SK-N-SH treated with all-trans-retinoic acid at 6 μM for 48 hours (cell line): ENCODE measurements at regions not wholly inside any gene's neighbourhood (a gene's known extent, or its start where the extent isn't known, plus 50 kb on each side); places are given as distances from the start of the nearest gene placed in this dataset.

Experiments used
- ATAC-seq: fragments of 200-7000 bp; cut with Tn5 transposase; 3 replicates; pipeline ENCODE4 v1.9.1; 2020; ENCODE audit warnings: mild to moderate bottlenecking, moderate library complexity
- ARNTL ChIP-seq: fragments of 450-650 bp; formaldehyde crosslinking; IDR thresholded peaks from 2 replicates; pipeline ENCODE4 v1.5.0; 2020; ENCODE audit warnings: low read depth, mild to moderate bottlenecking, moderate library complexity, borderline replicate concordance
- BACH2 ChIP-seq: fragments of 250-450 bp; sonication (Bioruptor Pico); IDR thresholded peaks from 2 replicates; pipeline ENCODE4 v1.9.0; 2021; ENCODE audit warnings: mild to moderate bottlenecking, borderline replicate concordance
- CREB5 ChIP-seq: fragments of 250-450 bp; sonication (Bioruptor Pico); IDR thresholded peaks from 2 replicates; pipeline ENCODE4 v1.5.1; 2020; ENCODE audit warnings: low read depth, mild to moderate bottlenecking, moderate library complexity
- CSDC2 ChIP-seq: fragments of 250-450 bp; sonication (Bioruptor Pico); IDR thresholded peaks from 2 replicates; pipeline ENCODE4 v1.5.0; 2020; ENCODE audit warnings: mild to moderate bottlenecking, moderate library complexity
- CSRNP3 ChIP-seq: fragments of 250-450 bp; sonication (Bioruptor Pico); IDR thresholded peaks from 2 replicates; pipeline ENCODE4 v1.5.1; 2021; ENCODE audit warnings: mild to moderate bottlenecking, moderate library complexity
- GLIS3 ChIP-seq: fragments of 250-450 bp; sonication (Bioruptor Pico); IDR thresholded peaks from 2 replicates; pipeline ENCODE4 v1.5.0; 2020; ENCODE audit warnings: mild to moderate bottlenecking, moderate library complexity
- ISL1 ChIP-seq: fragments of 250-450 bp; sonication (Bioruptor Pico); IDR thresholded peaks from 2 replicates; pipeline ENCODE4 v2.1.2; 2022; ENCODE audit warnings: mild to moderate bottlenecking, moderate library complexity
- OSR1 ChIP-seq: fragments of 250-450 bp; sonication (Bioruptor Pico); IDR thresholded peaks from 2 replicates; pipeline ENCODE4 v1.8.0; 2022; ENCODE audit warnings: moderate library complexity, mild to moderate bottlenecking, inconsistent platforms
- PATZ1 ChIP-seq: fragments of 250-450 bp; sonication (Bioruptor Pico); IDR thresholded peaks from 2 replicates; pipeline ENCODE4 v1.8.0; 2020; ENCODE audit warnings: mild to moderate bottlenecking, moderate library complexity, borderline replicate concordance
- POU6F1 ChIP-seq: fragments of 250-450 bp; sonication (Bioruptor Pico); IDR thresholded peaks from 2 replicates; pipeline ENCODE4 v1.8.0; 2021; ENCODE audit warnings: low read depth, mild to moderate bottlenecking, moderate library complexity, borderline replicate concordance
- PPARA ChIP-seq: fragments of 250-450 bp; sonication (Bioruptor Pico); IDR thresholded peaks from 2 replicates; pipeline ENCODE4 v1.5.0; 2020; ENCODE audit warnings: mild to moderate bottlenecking, borderline replicate concordance
- RARB ChIP-seq: fragments of 250-450 bp; sonication (Bioruptor Pico); IDR thresholded peaks from 2 replicates; pipeline ENCODE4 v1.8.0; 2021; ENCODE audit warnings: mild to moderate bottlenecking, moderate library complexity
- SNAI2 ChIP-seq: fragments of 250-450 bp; sonication (Bioruptor Pico); IDR thresholded peaks from 2 replicates; pipeline ENCODE4 v1.5.0; 2020; ENCODE audit warnings: mild to moderate bottlenecking, moderate library complexity
- TCF4 ChIP-seq: fragments of 250-450 bp; sonication (Bioruptor Pico); IDR thresholded peaks from 2 replicates; pipeline ENCODE4 v1.8.0; 2021; ENCODE audit warnings: mild to moderate bottlenecking, moderate library complexity, borderline replicate concordance
- TOX ChIP-seq: fragments of 250-450 bp; sonication (Bioruptor Pico); IDR thresholded peaks from 2 replicates; pipeline ENCODE4 v1.8.0; 2021; ENCODE audit warnings: mild to moderate bottlenecking, moderate library complexity, borderline replicate concordance
- TSHZ2 ChIP-seq: fragments of 250-450 bp; sonication (Bioruptor Pico); IDR thresholded peaks from 2 replicates; pipeline ENCODE4 v1.5.0; 2020; ENCODE audit warnings: mild to moderate bottlenecking, moderate library complexity
- ZC3H10 ChIP-seq: fragments of 250-450 bp; sonication (Bioruptor Pico); IDR thresholded peaks from 2 replicates; pipeline ENCODE4 v1.5.1; 2021; ENCODE audit warnings: mild to moderate bottlenecking, moderate library complexity
- ZFP3 ChIP-seq: fragments of 250-450 bp; sonication (Bioruptor Pico); IDR thresholded peaks from 2 replicates; pipeline ENCODE4 v1.5.0; 2020; ENCODE audit warnings: mild to moderate bottlenecking, moderate library complexity
- ZFP30 ChIP-seq: fragments of 450-650 bp; formaldehyde crosslinking; IDR thresholded peaks from 2 replicates; pipeline ENCODE4 v1.5.0; 2022; ENCODE audit warnings: mild to moderate bottlenecking, moderate library complexity
- ZNF565 ChIP-seq: fragments of 450-650 bp; formaldehyde crosslinking; conservative IDR thresholded peaks from 2 replicates; pipeline ENCODE4 v1.5.0; 2020; ENCODE audit warnings: low read depth, mild to moderate bottlenecking, moderate library complexity
- ZNF70 ChIP-seq: fragments of 450-650 bp; formaldehyde crosslinking; IDR thresholded peaks from 2 replicates; pipeline ENCODE4 v1.5.0; 2020; ENCODE audit warnings: mild to moderate bottlenecking, moderate library complexity
- ZNF8 ChIP-seq: fragments of 450-650 bp; formaldehyde crosslinking; IDR thresholded peaks from 2 replicates; pipeline ENCODE4 v1.5.0; 2020; ENCODE audit warnings: mild to moderate bottlenecking, moderate library complexity

- TF ChIP-seq GLIS3 (no peak), TSHZ2 (CRISPR knock-in tag) (no peak), CREB5 (CRISPR knock-in tag) (no peak), ZFP30 (CRISPR knock-in tag) (no peak), OSR1 (CRISPR knock-in tag) (no peak), CSDC2 (CRISPR knock-in tag) (no peak), ZC3H10 (CRISPR knock-in tag) (no peak), ISL1 (no peak), BACH2 (CRISPR knock-in tag) (no peak)
Observed at GRCh38 chr10:52994370-52994769, 221.8 kb upstream of the MBL2 start (continued).

- no peak for ATAC-seq
- TF ChIP-seq ZNF70 (no peak), POU6F1 (CRISPR knock-in tag) (no peak), PPARA (CRISPR knock-in tag) (no peak)
Observed at GRCh38 chr10:52993109-52993508, 220.5 kb upstream of the MBL2 start.

- TF ChIP-seq POU6F1 (CRISPR knock-in tag) (no peak), CSRNP3 (CRISPR knock-in tag) (no peak), PPARA (CRISPR knock-in tag) (no peak), ZNF565 (CRISPR knock-in tag) (no peak), RARB (CRISPR knock-in tag) (no peak), TSHZ2 (CRISPR knock-in tag) (no peak), ZC3H10 (CRISPR knock-in tag) (no peak), ZFP3 (CRISPR knock-in tag) (no peak), CREB5 (CRISPR knock-in tag) (no peak), ZNF70 (no peak), CSDC2 (CRISPR knock-in tag) (no peak), ZFP30 (CRISPR knock-in tag) (no peak), OSR1 (CRISPR knock-in tag) (no peak), TCF4 (no peak), ARNTL (no peak), PATZ1 (CRISPR knock-in tag) (no peak), SNAI2 (CRISPR knock-in tag) (no peak), ZNF8 (no peak), GLIS3 (no peak), TOX (CRISPR knock-in tag) (no peak)
- no peak for ATAC-seq
Observed at GRCh38 chr10:52992567-52992966, 220.0 kb upstream of the MBL2 start.
